Panc1 (cell line): ENCODE measurements at regions not wholly inside any gene's neighbourhood (a gene's known extent, or its start where the extent isn't known, plus 50 kb on each side); places are given as distances from the start of the nearest gene placed in this dataset.

Experiments used
- CTCF ChIP-seq: fragments of 450-650 bp; IDR thresholded peaks from 2 replicates; pipeline ENCODE4 v1.5.1; 2017; ENCODE audit warnings: mild to moderate bottlenecking
- POLR2AphosphoS5 ChIP-seq: IDR thresholded peaks from 2 replicates; pipeline ENCODE4 v1.6.1; 2012; ENCODE audit warnings: mild to moderate bottlenecking, low read depth, low read length, moderate library complexity

DNA sequence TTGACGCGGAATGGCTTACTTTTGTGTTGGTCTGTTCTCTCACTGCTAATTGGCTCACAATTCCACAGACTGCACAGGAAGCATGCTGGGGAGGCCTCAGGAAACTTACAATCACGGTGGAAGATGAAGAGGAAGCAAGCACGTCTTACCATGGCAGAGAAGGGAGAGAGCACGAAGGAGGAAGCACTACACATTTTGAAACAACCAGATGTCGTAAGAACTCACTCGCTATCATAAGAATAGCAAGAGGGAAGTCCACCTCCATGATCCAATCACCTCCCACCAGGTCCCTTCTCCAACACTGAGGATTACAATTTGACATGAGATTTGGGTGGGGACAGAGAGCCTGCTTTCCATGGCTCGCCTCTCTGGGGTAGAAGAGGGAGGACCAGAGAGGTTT, 106.2 kb downstream of the KCNF1 start:
- TF ChIP-seq CTCF (no peak), POLR2AphosphoS5 (no peak)
